NCI-H2171 (cell line): ENCODE measurements at regions not wholly inside any gene's neighbourhood (a gene's known extent, or its start where the extent isn't known, plus 50 kb on each side); places are given as distances from the start of the nearest gene placed in this dataset.
"Not testable (repeated sequence)": the region's sequence is repeated elsewhere in the genome, so short reads cannot be mapped to it uniquely, and the experiment has no call there.

Experiments
- DNase-seq: peaks from one replicate; lab custom pipeline; 2025; lab: John Stamatoyannopoulos, UW

DNA sequence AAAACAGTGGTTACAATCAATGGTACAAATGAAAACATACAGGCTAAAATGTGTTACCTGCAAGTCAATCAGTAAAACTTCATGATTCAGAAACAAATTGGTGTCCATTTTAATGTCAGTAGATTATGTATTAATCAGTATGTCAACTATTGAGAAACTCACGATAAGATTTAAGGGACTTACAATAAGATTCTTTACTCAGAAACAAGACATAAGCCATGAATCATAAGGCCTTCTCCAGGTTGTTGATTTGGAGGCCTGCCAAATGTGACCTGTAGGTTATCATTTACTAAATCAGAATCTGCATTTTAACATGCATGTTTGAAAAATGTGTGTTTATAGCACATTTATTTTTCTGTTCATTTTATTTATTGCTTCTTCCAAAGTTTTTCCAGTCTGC is 623.1 kb downstream of the CCDC85A start:
- no peak for DNase-seq

DNA sequence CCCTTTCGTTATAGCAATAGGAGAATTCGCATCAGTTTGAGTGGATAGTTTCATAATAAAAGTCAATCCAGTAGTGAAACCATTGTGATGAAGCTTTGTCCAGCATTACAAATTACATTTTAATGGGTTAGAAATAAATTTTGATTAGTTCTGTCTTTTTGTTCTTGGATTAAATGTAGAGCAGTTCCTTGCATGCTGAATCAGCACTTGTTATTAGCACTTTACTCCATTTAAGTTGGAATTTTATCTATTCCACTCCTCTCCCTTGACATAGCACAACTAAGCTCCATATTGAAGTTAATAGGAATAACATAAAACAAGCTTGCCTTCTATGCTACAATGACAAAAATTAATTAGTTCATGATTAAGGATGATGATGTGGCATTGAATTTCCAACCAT is 624.1 kb downstream of the CCDC85A start:
- no peak for DNase-seq

DNA sequence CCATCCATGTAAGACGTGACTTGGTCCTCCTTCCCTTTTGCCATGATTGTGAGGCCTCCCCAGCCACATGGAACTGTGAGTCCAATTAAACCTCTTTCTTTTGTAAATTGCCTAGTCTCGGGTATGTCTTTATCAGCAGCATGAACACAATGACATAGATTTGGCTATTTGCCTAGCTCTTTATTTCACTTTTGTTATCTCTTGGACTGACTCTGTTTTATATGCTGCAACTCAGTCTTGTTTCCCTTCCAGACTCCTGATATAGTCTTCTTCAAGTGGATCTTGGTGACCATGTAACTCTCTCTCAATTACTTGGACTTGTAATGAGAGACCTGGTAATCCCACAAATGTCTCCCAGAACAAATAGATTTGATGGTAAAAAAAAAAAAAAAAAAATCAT is 627.6 kb downstream of the CCDC85A start:
- no peak for DNase-seq

DNA sequence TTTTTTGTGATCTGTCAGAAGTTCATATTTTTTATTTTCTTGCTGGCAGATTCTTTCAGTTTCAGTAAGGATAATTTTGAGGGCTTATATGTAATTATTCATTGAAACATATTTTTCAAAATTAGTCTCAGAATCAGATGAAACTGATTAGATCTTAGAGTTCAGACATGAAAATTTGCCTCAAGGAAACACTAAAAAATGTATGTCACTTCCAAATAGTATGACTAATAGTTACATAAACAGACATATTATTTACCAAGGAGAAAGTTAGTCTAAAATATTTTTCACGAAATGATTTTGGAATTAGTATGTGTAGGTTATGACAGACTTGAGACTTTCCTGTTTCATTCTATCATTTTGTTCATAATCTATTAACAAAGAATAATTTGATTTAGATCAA is 628.6 kb downstream of the CCDC85A start:
- no peak for DNase-seq

DNA sequence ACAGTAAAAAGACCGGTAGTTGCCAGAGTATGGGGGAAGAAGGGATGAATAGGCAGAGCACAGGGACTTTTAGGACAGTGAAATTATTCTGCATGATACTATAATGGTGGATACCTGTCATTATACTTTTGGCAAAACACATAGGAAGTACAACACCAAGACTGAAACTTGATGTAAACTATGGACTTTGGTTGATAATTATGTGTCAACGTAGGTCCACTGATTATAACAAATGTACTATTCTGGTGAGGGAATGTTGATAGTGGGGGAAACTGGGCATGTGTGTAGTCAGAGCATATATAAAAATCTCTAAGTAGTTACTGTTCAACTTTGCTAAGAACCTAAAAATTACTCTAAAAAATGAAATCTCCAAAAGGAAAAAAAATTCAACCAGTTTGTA is 629.7 kb downstream of the CCDC85A start:
- DNase-seq = no peak

DNA sequence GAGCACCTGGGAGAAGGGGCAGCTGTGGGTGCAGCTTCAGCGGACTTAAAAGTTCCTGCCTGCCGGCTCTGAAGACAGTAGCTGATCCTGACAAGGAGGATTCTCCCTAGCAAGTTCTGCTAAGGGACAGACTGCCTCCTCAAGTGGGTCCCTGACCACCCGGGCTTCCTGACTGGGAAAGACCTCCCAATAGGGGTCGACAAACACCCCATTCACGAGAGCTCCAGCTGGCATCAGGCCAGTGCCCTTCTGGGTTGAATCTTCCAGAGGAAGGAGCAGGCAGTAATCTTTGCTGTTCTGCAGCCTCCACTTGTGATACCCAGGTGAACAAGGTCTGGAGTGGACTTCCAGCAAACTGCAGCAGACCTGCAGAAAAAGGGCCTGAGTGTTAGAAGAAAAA is 632.9 kb downstream of the CCDC85A start:
- no peak for DNase-seq

DNA sequence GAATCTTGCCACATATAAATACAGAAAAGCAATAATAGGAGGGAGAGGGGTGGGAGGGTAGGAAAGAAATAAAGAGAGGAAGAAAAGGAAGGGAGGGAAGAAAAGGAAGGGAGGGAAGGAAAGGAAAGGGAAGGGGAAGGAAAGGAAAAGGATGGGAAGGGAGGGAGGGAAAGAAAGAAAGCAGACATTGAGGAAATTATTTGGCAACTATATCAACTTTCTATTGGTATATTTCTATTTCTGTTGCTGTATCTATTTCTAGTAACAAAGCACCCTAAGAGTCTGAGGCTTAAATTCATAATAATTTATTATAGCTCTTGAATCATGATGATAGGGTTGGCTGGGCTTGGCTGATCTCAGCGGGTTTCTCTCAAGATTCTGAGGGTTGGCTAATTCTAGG is 648.0 kb downstream of the CCDC85A start:
- no peak for DNase-seq

DNA sequence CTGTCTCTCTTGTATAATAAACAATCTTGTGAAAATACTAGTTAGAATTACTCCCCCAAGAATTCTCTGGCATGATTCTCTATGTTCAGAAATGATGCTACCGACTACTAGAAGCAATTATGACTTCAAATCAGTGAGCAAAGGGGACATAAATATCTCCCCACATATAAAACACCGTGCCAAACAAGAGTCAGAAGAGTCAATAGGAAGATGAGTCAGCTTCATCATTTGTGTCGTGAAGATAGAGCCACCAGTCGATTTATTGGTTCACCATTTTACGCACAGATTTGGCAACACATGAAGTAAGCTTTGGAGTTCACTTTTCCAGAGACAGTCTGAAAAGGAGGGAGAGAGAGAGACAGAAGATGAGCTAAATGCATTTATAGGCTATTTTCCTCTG is 650.9 kb downstream of the CCDC85A start:
- DNase-seq = no peak

DNA sequence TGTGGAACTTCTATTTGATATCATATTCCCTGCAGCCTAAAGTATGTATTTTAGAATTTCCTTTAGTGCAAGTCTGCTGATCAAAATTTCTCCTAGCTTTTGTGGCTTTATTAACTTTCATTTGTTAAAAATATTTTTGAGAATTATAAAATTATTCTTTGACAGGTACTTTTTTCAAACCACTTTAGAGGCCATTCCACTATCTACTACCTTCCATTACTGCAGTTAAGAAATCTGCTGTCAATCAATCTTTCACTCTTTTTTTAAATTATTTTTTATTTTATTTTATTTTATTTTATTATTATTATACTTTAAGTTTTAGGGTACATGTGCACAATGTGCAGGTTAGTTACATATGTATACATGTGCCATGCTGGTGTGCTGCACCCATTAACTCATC is 656.2 kb downstream of the CCDC85A start:
- not testable (repeated sequence) for DNase-seq

DNA sequence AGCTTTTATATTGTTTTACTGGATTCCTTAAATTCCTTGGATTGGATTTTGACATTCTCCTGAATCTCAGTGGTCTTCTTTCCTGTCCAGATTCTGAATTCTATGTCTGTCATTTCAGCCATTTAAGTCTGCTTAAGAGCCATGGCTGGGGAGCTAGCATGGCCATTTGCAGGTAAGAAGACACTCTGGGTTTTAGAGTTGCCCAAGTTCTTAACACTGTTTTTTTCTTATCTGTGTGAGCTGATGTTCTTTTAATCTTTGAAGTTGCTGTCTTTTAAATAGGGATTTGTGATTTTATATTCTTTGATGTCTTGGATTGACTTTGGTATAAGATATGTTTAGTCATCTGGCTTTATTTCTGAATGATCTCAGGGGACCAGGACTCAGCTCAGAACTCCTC is 677.2 kb downstream of the CCDC85A start:
- no peak for DNase-seq

DNA sequence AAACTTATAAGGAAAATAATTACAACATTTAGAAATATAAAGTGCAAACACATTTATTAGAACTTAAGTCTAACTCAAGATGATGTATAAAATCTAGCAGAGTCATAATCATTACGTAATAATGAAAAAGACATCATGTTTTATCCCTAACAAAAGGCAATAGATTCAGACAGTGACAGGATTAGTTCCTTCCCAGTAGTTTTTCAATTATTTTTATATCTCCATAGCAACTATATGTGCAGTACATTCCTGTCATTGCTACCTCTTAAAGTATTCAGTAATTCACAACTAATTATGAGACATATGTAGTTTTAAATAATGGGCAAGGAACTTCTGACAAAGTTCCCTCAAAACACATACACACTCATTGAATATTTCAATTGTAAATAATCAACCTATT is 687.9 kb downstream of the CCDC85A start:
- no peak for DNase-seq

DNA sequence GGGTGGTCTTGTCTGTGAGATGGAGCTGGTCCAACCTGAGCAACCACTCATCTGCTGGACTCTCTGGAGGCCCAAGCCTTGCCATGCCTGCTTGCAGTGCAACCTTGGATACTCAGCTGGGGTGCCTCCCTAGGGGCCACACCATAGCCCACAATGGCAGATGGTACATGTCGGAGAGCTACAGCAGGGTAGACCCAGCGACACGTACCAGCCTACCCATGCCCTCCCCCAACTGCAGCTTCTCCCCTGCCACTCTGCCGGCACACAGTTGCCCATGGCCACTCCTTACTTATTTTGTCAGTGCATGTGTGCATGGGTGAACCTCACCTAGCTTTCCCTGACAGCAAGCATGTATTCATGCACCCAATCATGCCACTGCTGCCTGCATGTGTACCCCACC is 690.9 kb downstream of the CCDC85A start:
- no peak for DNase-seq

DNA sequence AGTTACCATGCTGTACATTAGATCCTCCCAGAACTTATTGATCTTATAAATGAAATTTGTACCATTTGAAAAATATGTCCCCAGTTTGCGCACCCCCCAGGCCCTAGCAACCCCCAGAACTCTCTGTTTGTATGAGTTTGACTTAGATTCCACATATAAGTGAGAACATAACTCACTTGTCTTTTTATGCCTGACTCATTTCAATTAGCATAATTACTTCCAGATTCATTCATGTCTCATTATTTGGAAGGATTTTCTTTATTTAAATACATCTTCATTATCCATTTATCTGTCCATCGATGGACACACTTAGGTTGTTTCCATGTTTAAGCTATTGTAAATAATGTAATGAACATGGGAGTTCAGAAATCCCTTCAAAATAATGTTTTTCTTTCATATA is 705.9 kb downstream of the CCDC85A start:
- no peak for DNase-seq

DNA sequence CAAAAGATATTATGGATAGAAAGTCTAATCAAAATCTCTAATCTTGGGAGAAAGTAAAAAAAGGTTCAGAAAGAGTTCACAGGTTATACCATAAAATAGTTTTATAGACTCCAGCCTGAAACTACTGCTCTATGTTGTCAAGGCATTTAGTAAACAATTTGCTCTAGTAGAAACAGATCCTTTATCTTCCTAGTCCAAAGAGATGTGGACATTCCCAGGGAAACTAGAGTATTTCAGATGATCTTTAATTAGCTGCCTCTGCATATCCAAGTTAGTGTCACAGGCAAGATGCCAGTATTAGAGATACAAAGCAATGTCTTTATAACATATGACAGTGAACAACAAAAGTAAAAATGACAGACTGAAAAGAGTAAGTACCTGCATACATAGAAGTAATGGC is 708.6 kb downstream of the CCDC85A start:
- DNase-seq = no peak

DNA sequence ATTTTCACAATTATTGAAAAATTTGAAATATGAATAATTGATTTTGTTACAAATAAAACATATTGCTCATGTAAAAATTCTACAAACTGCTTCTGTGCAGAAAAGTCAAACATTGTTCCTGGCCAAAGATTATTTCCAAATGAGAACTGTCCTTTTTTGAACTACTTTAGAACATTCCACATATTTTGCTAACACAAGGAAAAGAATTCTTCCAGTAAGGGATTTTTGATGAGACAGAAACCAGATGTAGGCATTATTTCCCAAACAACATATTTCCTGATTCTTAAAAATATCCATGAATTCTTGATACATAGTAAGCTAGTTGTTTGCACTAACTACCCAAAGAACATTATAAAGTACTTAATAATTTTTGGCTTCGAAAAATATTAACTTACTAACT is 715.2 kb downstream of the CCDC85A start:
- DNase-seq = no peak

DNA sequence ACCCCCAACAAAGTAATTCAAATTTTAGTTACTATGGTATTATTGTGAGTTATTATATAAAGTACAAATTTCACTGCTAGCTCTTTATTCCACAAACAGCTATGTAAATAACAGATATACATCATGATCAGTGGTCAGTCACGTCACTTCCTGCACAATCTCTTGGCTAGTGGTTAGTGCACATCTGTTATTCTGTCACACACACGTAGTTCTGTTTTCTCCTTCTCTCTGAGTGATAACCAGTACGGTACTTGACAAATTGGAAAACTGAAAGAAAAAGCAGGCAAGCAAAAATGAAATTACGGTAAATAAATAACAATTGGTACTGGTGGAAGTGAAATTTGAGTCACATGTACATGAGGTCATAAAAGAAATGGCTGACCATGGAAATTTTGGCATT is 728.7 kb downstream of the CCDC85A start:
- DNase-seq = no peak

DNA sequence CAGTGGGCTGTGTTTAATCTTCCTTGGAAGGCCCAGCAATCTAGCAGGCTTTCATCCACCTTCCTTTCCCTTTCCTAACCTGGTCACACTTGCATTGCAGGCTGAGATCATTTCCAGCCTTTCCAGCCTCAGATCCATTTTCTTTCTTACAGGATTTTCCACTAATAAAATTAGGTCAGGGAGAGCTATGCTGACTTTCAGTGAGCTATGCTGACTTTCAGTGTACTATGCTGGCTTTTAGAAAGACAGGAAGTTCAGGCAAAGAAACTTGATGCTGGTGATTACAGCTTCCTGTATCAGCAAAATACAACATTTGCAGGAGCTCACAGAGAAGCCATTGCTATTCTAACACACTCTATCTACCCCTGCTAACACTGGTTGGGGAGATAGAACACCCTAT is 735.0 kb downstream of the CCDC85A start:
- no peak for DNase-seq

DNA sequence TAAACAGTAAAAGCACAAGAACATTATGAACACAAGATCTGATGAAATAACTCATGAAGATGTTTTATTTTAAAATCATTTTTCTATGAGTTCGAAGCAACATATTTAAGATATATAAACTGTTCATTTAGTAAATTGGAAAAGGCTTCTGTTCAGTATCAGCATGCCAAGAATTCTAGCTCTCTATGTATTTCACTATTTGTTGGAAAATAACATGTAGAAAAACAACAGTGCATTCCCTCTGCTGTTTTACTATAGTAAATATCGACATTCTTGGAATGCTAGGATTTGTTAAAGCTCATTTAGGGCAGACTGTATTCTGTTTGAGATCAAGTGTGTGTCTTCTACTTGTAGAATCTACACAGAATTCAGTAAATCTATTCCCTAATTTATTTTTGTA is 750.2 kb downstream of the CCDC85A start:
- no peak for DNase-seq

DNA sequence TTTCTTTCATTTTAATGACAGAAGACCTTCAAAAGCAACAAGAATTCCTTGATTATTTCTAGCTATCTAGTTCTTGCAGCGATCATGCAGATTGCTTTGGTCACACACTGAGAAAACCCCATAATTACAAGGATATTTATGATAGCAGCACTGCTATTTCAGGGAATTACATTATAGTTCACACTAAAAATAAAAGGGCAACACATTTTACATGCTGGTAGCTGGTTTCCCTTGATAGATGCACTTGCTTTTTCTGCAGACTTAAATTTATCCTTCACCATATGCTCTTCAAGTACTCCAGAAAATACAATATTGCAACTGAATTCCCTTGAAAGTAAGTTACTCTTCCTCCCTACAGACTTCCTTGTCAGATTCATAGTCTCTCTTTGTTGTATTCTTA is 751.1 kb downstream of the CCDC85A start:
- no peak for DNase-seq

DNA sequence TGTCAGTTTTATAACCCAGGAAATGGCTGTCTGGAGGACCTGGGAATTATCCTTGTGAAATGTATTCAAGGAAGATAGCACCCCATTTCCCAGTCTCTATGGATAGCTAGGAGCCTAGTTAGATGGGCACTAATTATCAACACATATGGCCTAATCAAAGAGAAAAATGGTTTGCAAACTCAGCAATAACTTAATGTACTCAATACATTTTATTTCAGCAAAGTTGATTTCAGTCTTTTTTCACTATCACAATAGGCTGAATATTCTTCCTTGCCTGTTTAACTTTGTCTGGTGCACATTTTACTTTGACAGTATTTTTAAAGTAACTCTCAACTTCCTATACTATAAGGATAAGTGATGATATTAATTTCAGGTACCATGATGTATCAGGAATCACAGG is 756.3 kb downstream of the CCDC85A start:
- DNase-seq = no peak

DNA sequence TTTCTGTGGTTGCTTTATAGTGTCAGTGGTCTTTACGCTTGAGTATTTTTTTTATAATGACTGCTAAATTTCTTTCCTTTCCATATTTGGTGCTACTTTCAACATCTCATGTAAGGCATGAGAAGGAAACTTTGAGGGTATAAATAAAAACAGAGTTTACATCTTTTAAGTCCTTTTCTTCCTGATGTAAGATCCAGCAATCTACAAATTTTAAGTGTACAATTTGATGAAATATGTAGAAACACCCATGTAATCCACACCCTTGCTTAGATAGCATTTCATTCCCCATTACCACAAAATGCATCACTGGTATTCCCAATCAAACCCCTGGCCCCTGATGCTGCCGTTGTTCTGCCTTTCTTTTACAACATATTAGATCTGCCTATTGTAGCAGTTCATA is 769.1 kb downstream of the CCDC85A start:
- DNase-seq = no peak

DNA sequence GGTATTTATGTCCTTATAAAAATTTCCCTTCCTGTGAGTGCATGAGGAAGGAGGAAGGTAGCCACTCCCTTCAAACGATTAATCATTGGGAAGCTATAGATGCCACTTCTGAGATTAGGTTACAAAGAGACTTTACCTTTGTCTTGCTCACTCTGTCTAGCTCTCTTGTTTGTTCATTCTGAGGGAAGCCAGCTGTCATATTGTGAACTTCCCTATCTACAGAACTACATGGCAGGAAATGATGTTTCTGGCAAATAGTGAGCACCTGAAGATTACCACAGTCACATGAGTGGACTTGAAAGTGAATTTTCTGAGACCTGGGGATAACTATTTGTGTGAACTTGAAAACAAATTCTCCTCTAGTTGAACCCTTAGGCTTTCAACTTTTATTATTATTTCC is 776.8 kb downstream of the CCDC85A start:
- no peak for DNase-seq

DNA sequence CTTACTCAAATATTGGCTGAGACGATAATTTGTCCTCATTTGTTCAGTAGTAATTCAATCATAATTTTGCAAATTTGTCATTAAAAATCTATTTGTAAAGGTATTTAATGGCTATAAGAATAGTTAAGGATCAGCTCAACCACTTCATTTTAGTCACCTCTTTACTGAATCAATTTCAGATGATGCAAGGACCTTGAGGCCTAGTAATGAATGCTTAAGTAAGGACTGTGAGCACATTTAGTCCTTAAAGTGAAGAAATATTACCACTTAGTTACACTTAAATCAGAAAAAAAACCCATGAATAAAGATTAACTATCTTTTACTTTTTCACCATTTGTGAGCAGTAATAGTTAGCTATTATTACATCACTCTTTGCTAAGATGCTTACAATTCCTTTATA is 778.9 kb downstream of the CCDC85A start:
- DNase-seq = no peak

DNA sequence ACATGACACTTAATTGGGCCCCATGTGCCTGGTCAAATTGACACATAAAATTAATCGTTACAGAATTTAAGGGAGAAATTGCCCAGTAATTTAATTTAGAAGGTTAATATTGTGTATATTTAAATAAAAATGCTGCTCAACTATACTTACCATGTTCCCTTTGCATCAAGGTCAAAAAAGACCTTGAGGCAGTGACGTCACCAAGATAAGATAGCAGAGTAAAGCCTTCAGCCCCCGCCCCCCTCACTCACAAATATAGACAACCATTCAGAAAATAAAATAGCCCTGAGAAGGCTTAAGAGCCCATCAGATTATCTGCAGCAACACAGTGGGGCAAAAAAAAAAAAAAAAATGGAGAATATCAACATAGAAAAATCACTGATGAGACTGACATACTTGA is 785.7 kb downstream of the CCDC85A start:
- no peak for DNase-seq

DNA sequence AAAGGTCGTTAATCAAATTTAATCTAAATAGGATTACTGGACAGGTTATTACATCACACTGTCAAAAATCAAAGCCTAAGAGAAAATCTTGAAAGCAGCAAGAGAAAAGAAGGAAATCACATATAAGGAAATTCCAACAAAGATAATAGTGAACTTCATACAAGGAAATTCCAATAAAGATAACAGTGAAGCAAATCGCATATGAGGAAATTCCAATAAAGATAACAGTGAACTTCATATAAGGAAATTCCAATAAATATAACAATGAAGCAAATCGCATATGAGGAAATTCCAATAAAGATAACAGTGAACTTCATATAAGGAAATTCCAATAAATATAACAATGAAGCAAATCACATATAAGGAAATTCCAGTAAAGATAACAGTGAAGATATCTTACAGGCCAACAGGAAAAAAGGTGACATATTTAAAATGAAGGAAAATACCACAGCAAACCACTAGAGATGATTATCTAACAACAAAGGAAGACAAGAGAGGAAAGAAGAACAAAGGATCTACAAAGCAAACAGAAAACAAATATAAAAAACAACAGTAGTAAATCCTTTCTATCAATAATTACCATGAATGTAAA is 787.7 kb downstream of the CCDC85A start:
- DNase-seq = no peak
